ENCODE measurements at regions not wholly inside any gene's neighbourhood (a gene's known extent, or its start where the extent isn't known, plus 50 kb on each side); places are given as distances from the start of the nearest gene placed in this dataset.
A peak's percentile ranks its signal among the peaks of the same experiment; 100 is the strongest.

GRCh38 chr22:44642096-44642644 lies 59.8 kb upstream of the PRR5 start:
- DNase-seq (ENCODE audit: extremely low read depth in 1 of 4, low spot score in 3 of 4), result no peak
- 22% methylated on average over 10 of the region's 10 CpGs for WGBS (ENCODE audit: insufficient coverage, low coverage, missing lambda C conversion rate)
- CTCF ChIA-PET (ENCODE audit: low intra/inter-chr PET ratio), result no interaction called here
- Histone ChIP-seq H3K9ac (ENCODE audit: insufficient read depth in 1 of 2, low read depth in 2 of 2, low read length in 2 of 2) (no peak overlapping the region), H4K20me1 (replicated peaks; ENCODE audit: control insufficient read depth, insufficient read depth, low read length) (no peaks in the 10 kb centered on the region), H3K27me3 (ENCODE audit: control insufficient read depth in 2 of 2, insufficient read depth in 2 of 2, low read length in 2 of 2) (peaks cover 6 to 36% of the 10 kb centered on the region in 2 experiments), H3K4me3 (no peak overlapping the region), H3K27ac (ENCODE audit: extremely low read depth, low read depth, low read length) (no peak overlapping the region), H3K9me3 (replicated peaks; ENCODE audit: control insufficient read depth, insufficient read depth, low read depth, low read length) (no peaks in the 10 kb centered on the region), H3K4me2 (ENCODE audit: insufficient read depth, low read length) (no peak overlapping the region), H3K79me2 (ENCODE audit: control insufficient read depth, insufficient read depth, low read length) (no peaks in the 10 kb centered on the region), H3K4me1 (replicated peaks in 1 of 2; ENCODE audit: control insufficient read depth in 2 of 2, insufficient read depth in 2 of 2, low read length in 2 of 2) (peaks cover 0 to 4% of the 10 kb centered on the region in 2 experiments; a peak in 2 of 5 replicates), H2AFZ (ENCODE audit: low read depth, low read length) (no peak overlapping the region), H3K36me3 (ENCODE audit: control insufficient read depth, insufficient read depth, low read length) (no peaks in the 10 kb centered on the region), H3K9me1 (ENCODE audit: control insufficient read depth, insufficient read depth, low read length) (no peaks in the 10 kb centered on the region)
- no peak for ATAC-seq
- in situ Hi-C loops (cut with MboI), result no loop called here
- intact Hi-C loops (cut with micrococcal nuclease), result no loop called here
- POLR2A ChIA-PET, result interaction anchor here (0.6 kb wide), 1 partner anchor 789 kb away, joined by 3 read pairs; no protein-coding TSS in a partner anchor
- no peak for TF ChIP-seq EHMT2 (IDR thresholded peaks at IDR 0.05)
- TF ChIP-seq, protein P1, sequence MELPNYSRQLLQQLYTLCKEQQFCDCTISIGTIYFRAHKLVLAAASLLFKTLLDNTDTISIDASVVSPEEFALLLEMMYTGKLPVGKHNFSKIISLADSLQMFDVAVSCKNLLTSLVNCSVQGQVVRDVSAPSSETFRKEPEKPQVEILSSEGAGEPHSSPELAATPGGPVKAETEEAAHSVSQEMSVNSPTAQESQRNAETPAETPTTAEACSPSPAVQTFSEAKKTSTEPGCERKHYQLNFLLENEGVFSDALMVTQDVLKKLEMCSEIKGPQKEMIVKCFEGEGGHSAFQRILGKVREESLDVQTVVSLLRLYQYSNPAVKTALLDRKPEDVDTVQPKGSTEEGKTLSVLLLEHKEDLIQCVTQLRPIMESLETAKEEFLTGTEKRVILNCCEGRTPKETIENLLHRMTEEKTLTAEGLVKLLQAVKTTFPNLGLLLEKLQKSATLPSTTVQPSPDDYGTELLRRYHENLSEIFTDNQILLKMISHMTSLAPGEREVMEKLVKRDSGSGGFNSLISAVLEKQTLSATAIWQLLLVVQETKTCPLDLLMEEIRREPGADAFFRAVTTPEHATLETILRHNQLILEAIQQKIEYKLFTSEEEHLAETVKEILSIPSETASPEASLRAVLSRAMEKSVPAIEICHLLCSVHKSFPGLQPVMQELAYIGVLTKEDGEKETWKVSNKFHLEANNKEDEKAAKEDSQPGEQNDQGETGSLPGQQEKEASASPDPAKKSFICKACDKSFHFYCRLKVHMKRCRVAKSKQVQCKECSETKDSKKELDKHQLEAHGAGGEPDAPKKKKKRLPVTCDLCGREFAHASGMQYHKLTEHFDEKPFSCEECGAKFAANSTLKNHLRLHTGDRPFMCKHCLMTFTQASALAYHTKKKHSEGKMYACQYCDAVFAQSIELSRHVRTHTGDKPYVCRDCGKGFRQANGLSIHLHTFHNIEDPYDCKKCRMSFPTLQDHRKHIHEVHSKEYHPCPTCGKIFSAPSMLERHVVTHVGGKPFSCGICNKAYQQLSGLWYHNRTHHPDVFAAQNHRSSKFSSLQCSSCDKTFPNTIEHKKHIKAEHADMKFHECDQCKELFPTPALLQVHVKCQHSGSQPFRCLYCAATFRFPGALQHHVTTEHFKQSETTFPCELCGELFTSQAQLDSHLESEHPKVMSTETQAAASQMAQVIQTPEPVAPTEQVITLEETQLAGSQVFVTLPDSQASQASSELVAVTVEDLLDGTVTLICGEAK (IDR thresholded peaks at IDR 0.05), result peak; percentile 59
- TF ChIP-seq, protein P1 (CRISPR knock-in tag; IDR thresholded peaks at IDR 0.05), result 0 out of 2 replicates have a peak, but pooled peaks have one; percentile 18
- no TSS peak for BruUV-seq (replicated peaks)
- no peak for FAIRE-seq

Data from K562 (cell line).